Choroid plexus epithelial cell (primary cell): ENCODE measurements at regions not wholly inside any gene's neighbourhood (a gene's known extent, or its start where the extent isn't known, plus 50 kb on each side); places are given as distances from the start of the nearest gene placed in this dataset.
"Not testable (repeated sequence)": the region's sequence is repeated elsewhere in the genome, so short reads cannot be mapped to it uniquely, and the experiment has no call there.

ENCODE experiments used
- DNase-seq: peaks from one replicate; pipeline ENCODE4 v3.0.0-alpha.2; 2010; ENCODE audit warnings: low read depth
- H3K4me3 ChIP-seq: 2 replicates; pipeline ENCODE4 v1.5.1; 2011; ENCODE audit warnings: low read depth, mild to moderate bottlenecking, control low read depth, low read length, moderate library complexity
- TF ChIP-seq, protein P1 (sequence below): conservative IDR thresholded peaks from 2 replicates; pipeline ENCODE4 v1.5.1; 2011; ENCODE audit warnings: low read depth, mild to moderate bottlenecking, control low read depth, inconsistent platforms, low read length, moderate library complexity

DNA sequence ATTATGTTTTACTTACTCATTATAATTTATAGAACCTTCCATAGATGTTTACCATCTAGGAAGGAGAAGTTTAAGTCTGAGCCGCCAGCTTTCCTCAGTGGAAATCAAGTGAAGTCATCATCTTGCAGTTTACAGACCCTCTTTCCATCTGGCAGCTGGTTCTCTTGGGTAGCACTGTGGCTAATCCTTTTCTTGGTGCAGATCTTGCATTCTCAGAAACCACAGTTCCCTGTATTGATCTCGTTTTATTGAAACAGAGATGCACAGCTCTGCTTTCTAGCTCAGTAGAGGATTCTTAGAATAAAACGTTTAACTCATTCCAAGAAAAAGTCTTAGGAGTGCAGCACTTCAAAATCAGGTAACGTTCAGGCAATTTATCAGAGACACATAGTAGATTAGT lies 1154.7 kb downstream of the FOXD4L5 start:
- DNase-seq, H3K4me3 ChIP-seq: not testable (repeated sequence)

DNA sequence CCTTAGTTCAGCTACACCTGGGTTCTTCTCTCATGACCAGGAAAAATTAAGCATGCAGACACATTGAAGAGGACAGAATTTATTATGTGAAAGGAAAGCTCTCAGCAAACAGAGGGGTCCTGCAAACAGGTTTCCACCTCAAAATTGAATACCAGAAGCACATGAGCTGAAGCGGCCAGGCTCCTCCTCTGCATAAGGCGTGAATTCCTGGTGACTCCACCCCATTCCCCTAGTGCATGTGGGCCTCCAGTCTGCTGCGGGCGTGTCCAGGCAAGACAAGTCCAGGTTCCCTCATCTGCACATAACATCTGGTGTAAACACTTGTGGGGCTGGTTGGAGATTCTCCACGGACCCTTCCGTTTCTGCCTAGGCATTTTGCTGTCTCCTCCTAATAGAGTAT lies 1156.4 kb downstream of the FOXD4L5 start:
- no peak for DNase-seq
- H3K4me3 ChIP-seq: no peak overlapping the region
- TF ChIP-seq, protein P1, sequence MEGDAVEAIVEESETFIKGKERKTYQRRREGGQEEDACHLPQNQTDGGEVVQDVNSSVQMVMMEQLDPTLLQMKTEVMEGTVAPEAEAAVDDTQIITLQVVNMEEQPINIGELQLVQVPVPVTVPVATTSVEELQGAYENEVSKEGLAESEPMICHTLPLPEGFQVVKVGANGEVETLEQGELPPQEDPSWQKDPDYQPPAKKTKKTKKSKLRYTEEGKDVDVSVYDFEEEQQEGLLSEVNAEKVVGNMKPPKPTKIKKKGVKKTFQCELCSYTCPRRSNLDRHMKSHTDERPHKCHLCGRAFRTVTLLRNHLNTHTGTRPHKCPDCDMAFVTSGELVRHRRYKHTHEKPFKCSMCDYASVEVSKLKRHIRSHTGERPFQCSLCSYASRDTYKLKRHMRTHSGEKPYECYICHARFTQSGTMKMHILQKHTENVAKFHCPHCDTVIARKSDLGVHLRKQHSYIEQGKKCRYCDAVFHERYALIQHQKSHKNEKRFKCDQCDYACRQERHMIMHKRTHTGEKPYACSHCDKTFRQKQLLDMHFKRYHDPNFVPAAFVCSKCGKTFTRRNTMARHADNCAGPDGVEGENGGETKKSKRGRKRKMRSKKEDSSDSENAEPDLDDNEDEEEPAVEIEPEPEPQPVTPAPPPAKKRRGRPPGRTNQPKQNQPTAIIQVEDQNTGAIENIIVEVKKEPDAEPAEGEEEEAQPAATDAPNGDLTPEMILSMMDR: no peak

DNA sequence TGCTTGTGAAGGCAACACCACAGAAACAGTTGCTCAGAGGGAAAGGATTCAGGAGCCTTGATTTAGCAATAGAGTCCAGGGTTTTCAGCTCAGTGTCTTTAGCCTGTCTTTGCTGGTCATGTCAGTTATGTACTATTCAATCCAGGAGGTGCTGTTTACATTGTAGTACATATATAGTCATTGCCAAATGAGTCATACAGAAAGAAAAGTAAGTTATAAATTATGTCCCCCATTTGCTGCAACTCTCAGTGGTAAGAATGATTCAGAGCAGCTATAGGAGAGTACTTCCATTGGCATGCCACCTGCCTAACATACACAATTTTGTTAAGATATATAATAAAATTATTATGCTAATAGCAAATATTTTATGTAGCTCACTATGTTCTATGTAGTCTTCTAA lies 1163.4 kb downstream of the FOXD4L5 start:
- H3K4me3 ChIP-seq, DNase-seq: not testable (repeated sequence)

DNA sequence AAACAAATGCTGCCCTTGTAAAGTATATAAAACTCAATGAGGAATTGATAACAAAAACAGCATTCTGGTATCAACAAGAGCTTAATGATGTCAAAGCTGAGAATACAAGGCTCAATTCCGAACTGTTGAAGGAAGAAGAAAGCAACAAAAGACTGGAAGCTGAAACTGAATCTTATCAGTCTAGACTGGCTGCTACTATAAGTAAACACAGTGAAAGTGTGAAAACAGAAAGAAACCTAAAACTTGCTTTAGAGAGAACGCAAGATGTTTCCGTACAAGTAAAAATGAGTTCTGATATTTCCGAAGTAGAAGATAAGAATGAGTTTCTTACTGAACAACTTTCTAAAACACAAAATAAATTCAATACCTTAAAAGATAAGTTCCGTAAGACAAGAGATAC lies 1167.7 kb downstream of the FOXD4L5 start:
- H3K4me3 ChIP-seq, DNase-seq: not testable (repeated sequence)

DNA sequence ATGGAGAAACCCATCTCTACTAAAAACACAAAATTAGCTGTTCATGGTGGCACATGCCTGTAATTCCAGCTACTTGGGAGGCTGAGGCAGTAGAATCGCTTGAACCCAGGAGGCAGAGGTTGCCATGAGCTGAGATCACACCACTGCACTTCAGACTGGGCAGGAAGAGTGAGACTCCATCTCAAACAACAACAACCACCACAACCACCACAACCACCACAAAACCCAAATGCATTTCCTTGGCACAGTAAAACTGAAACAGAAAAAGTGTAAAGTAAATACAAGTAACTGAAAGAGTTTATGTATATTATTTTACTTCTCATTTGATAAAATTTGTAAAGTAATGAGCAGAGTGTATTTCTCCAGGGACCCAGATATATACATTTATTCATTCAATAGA lies 1177.1 kb downstream of the FOXD4L5 start:
- DNase-seq, H3K4me3 ChIP-seq: not testable (repeated sequence)

DNA sequence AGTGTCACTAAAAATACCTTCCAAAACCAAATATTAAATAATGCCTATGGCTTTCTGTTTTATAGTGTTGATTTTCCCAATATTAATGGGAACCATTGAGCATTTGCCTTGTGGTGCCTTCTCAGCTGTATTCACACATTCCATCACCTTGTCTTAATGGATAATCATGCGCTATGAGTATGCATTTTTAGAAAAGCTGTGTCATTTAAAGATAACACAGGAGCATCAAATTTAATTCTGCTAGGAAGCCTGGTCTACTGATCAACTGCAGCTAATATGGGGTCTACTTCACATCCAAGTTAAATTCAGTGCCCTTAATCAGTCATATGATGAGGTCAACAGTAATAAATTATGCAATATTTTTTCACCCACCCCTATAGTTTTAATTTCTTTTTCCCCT lies 1177.8 kb downstream of the FOXD4L5 start:
- DNase-seq, H3K4me3 ChIP-seq: not testable (repeated sequence)

DNA sequence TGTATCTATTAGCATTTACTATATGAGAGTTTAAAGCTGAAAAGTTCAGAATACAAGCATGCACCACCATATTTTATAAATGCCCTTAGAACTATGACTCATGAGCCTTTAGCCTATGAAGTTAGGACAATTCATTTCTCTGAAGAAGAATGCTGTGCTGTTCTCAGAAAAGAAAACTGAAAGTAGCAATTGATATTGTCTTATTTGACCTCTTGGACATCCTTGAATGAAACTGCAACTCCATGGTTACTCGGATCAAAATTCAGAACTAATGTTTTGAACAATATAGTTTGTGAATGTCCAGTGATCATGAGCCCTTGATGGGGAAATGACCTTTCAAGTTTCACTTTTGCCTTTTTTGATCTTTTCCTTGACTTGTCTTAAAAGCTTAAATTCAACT lies 1179.8 kb downstream of the FOXD4L5 start:
- not testable (repeated sequence) for DNase-seq, H3K4me3 ChIP-seq

DNA sequence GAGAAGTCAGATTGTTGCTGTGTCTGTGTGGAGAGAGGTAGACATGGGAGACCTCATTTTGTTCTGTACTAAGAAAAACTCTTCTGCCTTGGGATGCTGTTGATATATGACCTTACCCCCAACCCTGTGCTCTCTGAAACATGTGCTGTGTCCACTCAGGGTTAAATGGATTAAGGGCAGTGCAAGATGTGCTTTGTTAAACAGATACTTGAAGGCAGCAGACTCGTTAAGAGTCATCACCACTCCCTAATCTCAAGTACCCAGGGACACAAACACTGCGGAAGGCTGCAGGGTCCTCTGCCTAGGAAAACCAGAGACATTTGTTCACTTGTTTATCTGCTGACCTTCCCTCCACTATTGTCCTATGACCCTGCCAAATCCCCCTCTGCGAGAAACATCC lies 1183.5 kb downstream of the FOXD4L5 start:
- DNase-seq, H3K4me3 ChIP-seq: not testable (repeated sequence)

DNA sequence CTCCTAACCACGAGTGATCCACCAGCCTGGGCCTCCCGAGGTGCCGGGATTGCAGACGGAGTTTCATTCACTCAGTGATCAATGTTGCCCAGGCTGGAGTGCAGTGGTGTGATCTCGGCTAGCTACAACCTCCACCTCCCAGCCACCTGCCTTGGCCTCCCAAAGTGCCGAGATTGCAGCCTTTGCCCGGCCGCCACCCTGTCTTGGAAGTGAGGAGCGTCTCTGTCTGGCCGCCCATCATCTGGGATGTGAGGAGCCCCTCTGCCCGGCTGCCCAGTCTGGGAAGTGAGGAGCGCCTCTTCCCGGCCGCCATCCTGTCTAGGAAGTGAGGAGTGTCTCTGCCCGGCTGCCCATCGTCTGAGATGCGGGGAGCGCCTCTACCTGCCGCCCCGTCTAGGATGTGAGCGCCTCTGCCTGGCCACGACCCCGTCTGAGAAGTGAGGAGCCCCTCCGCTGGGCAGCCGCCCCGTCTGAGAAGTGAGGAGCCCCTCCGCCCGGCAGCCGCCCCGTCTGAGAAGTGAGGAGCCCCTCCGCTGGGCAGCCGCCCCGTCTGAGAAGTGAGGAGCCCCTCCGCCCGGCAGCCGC lies 1184.3 kb downstream of the FOXD4L5 start:
- DNase-seq, H3K4me3 ChIP-seq: not testable (repeated sequence)

DNA sequence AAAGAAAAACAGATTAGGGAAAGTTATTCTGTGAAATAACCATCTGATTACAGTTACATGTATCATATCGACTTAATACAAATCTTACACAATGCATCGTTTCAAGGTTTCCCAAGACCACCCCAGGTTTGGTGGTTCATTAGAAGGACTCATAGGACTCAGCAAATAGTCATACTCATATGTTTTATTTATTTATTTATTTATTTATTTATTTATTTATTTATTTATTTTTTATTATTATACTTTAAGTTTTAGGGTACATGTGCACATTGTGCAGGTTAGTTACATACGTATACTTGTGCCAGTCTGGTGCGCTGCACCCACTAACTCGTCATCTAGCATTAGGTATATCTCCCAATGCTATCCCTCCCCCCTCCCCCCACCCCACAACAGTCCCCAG lies 1199.0 kb downstream of the FOXD4L5 start:
- DNase-seq, H3K4me3 ChIP-seq: not testable (repeated sequence)

DNA sequence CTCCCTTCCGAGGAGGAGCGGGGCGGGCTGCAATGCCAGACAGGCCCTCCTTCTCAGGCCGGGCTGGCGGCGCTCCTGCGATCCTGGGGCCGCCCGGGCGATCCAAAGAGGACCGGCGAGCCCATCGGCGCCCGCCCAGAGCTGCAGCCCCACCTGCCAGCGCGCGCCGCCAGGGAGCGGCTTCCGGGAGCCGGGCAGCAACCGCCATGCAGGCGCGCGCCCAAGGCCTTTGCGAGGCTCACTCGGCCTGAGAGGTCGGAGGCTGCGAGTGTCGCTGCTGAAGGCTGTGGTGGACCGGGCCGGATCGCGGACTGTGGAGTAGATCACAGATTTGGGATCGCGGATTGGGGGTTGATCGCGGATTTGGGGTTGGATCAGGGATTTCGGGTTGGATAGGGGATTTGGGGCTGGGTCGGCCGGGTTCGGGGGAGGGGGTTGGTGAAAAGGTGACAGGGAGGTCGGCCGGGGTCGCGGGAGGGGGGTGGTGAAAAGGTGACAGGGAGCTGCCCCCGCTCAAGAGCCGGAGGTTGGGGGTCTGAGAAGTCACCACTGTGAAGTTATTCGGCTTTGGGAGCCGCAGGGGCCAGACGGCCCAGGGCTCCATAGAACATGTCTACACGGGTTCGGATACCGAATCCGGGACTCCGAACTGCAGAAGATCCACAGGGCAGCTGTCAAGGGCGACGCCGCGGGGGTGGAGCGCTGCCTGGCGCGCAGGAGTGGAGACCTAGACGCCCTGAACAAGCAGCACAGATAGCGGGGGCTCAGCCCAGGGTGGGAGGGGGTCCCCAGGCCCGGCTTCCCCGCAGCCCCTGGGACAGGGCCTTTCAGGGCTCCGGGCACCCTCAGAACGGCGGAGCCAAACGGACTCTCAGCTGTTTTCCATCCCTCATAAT lies 1213.4 kb downstream of the FOXD4L5 start:
- H3K4me3 ChIP-seq, DNase-seq: not testable (repeated sequence)

DNA sequence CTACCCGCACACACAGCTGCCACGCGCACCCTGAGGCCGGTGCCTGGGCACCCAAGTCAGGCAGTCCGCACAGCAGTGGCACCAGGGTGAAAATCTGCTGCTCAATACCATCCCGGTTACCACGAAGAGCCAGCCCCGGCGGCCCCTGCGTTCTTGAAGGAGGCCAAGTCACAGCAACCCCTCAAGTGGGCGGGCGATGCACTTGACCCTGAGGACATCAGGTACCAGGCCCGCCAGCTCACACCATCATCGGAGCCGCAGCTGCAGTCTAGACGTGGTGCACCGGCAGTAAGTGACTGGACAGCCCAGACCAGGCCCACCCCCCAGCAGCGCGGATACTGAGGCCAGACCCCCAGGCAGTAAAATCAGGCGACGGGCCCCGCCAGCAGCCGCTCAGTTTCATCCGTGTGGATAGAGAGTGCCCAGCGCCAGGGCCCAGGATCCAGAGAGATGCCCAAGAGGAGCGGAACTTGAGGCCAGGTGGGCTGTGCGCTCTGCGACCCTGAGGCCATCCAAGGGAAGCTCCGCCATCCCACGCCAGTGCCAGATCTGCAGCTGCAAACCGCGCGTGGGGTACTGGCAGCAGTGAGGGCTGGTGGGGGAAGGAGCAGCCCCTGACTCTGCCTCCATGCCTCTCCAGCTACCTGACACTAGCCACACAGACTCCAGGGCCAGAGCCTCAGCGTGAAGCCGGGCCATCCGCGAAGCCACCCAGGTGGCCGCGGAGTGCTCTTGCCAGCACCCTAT lies 1214.2 kb downstream of the FOXD4L5 start:
- not testable (repeated sequence) for DNase-seq, H3K4me3 ChIP-seq

DNA sequence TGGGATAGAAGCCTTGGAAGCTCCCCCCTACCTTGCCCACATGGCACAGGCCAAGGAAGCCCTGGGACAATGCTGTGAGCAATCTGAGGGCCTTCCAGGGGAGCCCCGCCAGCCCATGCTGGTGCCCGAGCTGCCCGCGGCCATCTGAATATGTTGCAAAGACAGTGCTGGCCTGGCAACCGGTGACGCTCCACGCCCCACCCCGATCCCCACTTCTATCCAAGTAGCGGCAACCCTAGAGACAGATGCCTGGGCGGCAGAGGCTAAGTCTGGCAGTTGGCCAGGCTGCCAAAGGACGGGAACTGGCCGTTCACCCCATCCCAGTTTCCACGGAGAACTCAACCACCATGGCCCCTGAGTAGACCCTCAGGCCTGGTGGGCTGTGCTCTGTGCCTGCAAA lies 1214.9 kb downstream of the FOXD4L5 start:
- H3K4me3 ChIP-seq, DNase-seq: not testable (repeated sequence)
